T47D (cell line): ENCODE measurements at regions not wholly inside any gene's neighbourhood (a gene's known extent, or its start where the extent isn't known, plus 50 kb on each side); places are given as distances from the start of the nearest gene placed in this dataset.

Experiments used
- DNase-seq, 2 experiments: peaks; one replicate each; pipeline versions ENCODE4 v3.0.0 to v3.0.0-alpha.2; 2011 to 2012; ENCODE audit warnings: low read depth in 1 of 2, low spot score in 1 of 2
- JUND ChIP-seq: IDR thresholded peaks from 2 replicates; pipeline ENCODE4 v1.6.1; 2012; ENCODE audit warnings: low read depth
- in situ Hi-C: cut with HindIII; loops from 2 replicates; pipeline ENCODE4 v1.10.0; 2016; ENCODE audit warnings: low sequenced_read_pairs, low pct_unique_long_range_greater_than_20kb

GRCh38 chr4:13983189-13983790, 355.8 kb upstream of the BOD1L1 start:
- in situ Hi-C loops = no loop called here
- TF ChIP-seq JUND = no peak
- no peak for DNase-seq

GRCh38 chr4:13984991-13985800, 357.7 kb upstream of the BOD1L1 start:
- no peak for TF ChIP-seq JUND
- in situ Hi-C loops = no loop called here
- DNase-seq = no peak

- DNase-seq = no peak
- in situ Hi-C loops = no loop called here
- TF ChIP-seq JUND = no peak
Observed at GRCh38 chr4:13985837-13986236, 358.3 kb upstream of the BOD1L1 start.

- DNase-seq = no peak
- TF ChIP-seq JUND = no peak
- in situ Hi-C loops = no loop called here
Observed at GRCh38 chr4:13986548-13986947, 359.0 kb upstream of the BOD1L1 start.

- TF ChIP-seq JUND = no peak
- DNase-seq = no peak
- in situ Hi-C loops = no loop called here
Observed at GRCh38 chr4:13988353-13989305, 361.1 kb upstream of the BOD1L1 start.

GRCh38 chr4:13989501-13989900, 362.0 kb upstream of the BOD1L1 start:
- in situ Hi-C loops = no loop called here
- TF ChIP-seq JUND = no peak
- DNase-seq = no peak

- no peak for TF ChIP-seq JUND
- DNase-seq = no peak
- in situ Hi-C loops = no loop called here
Observed at GRCh38 chr4:13990596-13991589, 363.4 kb upstream of the BOD1L1 start.

GRCh38 chr4:13992041-13992440, 364.5 kb upstream of the BOD1L1 start:
- in situ Hi-C loops = no loop called here
- no peak for TF ChIP-seq JUND
- DNase-seq = no peak

GRCh38 chr4:13992975-13993520, 365.5 kb upstream of the BOD1L1 start:
- no peak for TF ChIP-seq JUND
- in situ Hi-C loops = no loop called here
- DNase-seq = no peak

GRCh38 chr4:13994016-13994415, 366.5 kb upstream of the BOD1L1 start:
- no peak for DNase-seq
- in situ Hi-C loops = no loop called here
- no peak for TF ChIP-seq JUND

GRCh38 chr4:13998850-13999445, 371.4 kb upstream of the BOD1L1 start:
- in situ Hi-C loops = no loop called here
- TF ChIP-seq JUND = no peak
- DNase-seq = no peak
